GM12878 (cell line): ENCODE measurements at regions not wholly inside any gene's neighbourhood (a gene's known extent, or its start where the extent isn't known, plus 50 kb on each side); places are given as distances from the start of the nearest gene placed in this dataset.

Source experiments
- ATAC-seq: fragments of 200-7000 bp; cut with Tn5 transposase; 3 replicates; pipeline ENCODE4 v1.9.1; 2020; ENCODE audit warnings: mild to moderate bottlenecking, moderate library complexity
- BruUV-seq: library from RNA; stranded (reverse); fragments of 400-500 nt; replicated peaks from 2 replicates; lab custom pipeline; 2021; lab: Mats Ljungman, UMichigan
- CTCF ChIA-PET: fragments of 300-600 bp; sonication (Branson Sonifier 250); formaldehyde crosslinking; extraction: SDS; loops from one replicate; lab custom pipeline; 2021; ENCODE audit warnings: inconsistent platforms; lab: Yijun Ruan, JAX
- POLR2A ChIA-PET: fragments of 350-600 bp; formaldehyde crosslinking; extraction: SDS; loops from one replicate; lab custom pipeline; 2021; ENCODE audit warnings: inconsistent platforms; lab: Charles Lee
- RAD21 ChIA-PET: fragments of 300-600 bp; sonication (Branson Sonifier 250); formaldehyde crosslinking; loops from one replicate; lab custom pipeline; 2023; ENCODE audit warnings: antibody characterized with exemption; ENCODE audit not compliant: unreplicated experiment; lab: Charles Lee
- SMC1A ChIA-PET: fragments of 300-600 bp; sonication (Branson Sonifier 250); formaldehyde crosslinking; loops from one replicate; lab custom pipeline; 2023; ENCODE audit not compliant: unreplicated experiment, uncharacterized antibody; lab: Charles Lee
- DNase-seq: peaks from one replicate; pipeline ENCODE4 v3.0.0-alpha.2; 2011; ENCODE audit warnings: low read depth, low spot score
- FAIRE-seq: peaks from 3 replicates; lab custom pipeline; 2011; peaks lifted over from hg19 to GRCh38; lab: Jason Lieb, UNC
- H2AFZ ChIP-seq: 2 replicates; pipeline ENCODE4 v1.6.0; 2011; ENCODE audit warnings: low read depth, low read length, control low read depth; ENCODE audit not compliant: control insufficient read depth
- H3K27ac ChIP-seq: 2 replicates; pipeline ENCODE4 v1.5.1; 2011; ENCODE audit warnings: control low read depth; ENCODE audit not compliant: control insufficient read depth, insufficient read depth
- H3K27me3 ChIP-seq, 2 experiments: replicated peaks in 1 of 2; 2 replicates each; pipeline versions ENCODE4 v1.6.0 to v1.6.1; 2011; ENCODE audit warnings: low read length in 1 of 2; ENCODE audit not compliant: control insufficient read depth in 2 of 2, insufficient read depth in 2 of 2
- H3K36me3 ChIP-seq, 2 experiments: 2 replicates each; pipeline ENCODE4 v1.5.1; 2011; ENCODE audit warnings: low read length in 1 of 2; ENCODE audit not compliant: control insufficient read depth in 2 of 2, insufficient read depth in 2 of 2
- H3K4me1 ChIP-seq: 2 replicates; pipeline ENCODE4 v1.6.1; 2011; ENCODE audit warnings: mild to moderate bottlenecking, low read length, moderate library complexity, mixed read lengths; ENCODE audit not compliant: control insufficient read depth, insufficient read depth
- H3K4me2 ChIP-seq: 2 replicates; pipeline ENCODE4 v1.6.0; 2011; ENCODE audit warnings: control low read depth; ENCODE audit not compliant: control insufficient read depth, insufficient read depth
- H3K4me3 ChIP-seq: fragments of 200-600 bp; sonication (generic); 2 replicates; pipeline ENCODE4 v1.5.1; 2016
- H3K79me2 ChIP-seq: 2 replicates; pipeline ENCODE4 v1.6.0; 2011; ENCODE audit warnings: low read length; ENCODE audit not compliant: control insufficient read depth, insufficient read depth
- H3K9ac ChIP-seq: 2 replicates; pipeline ENCODE4 v1.8.0; 2011; ENCODE audit warnings: low read length, control low read depth, mixed read lengths; ENCODE audit not compliant: control insufficient read depth, insufficient read depth
- H3K9me3 ChIP-seq: replicated peaks from 3 replicates; pipeline ENCODE4 v1.5.1; 2011; ENCODE audit warnings: mild to moderate bottlenecking, low read length; ENCODE audit not compliant: control insufficient read depth, insufficient read depth
- H4K20me1 ChIP-seq: 2 replicates; pipeline ENCODE4 v1.6.0; 2011; ENCODE audit not compliant: control insufficient read depth, insufficient read depth
- CEBPB ChIP-seq, 2 experiments: fragments of 150-350 bp in 1 of 2; IDR thresholded peaks; 2 replicates each; pipeline ENCODE4 v1.6.1; 2012 to 2014; ENCODE audit warnings: low read depth in 2 of 2, low read length in 2 of 2, borderline replicate concordance in 1 of 2, inconsistent platforms in 1 of 2
- CHD1 ChIP-seq: IDR thresholded peaks from 2 replicates; pipeline ENCODE4 v1.6.1; 2012; ENCODE audit warnings: low read depth, low read length, improper control_type of control experiment
- GATAD2B ChIP-seq: fragments of 450-650 bp; conservative IDR thresholded peaks from 2 replicates; pipeline ENCODE4 v1.6.1; 2017; ENCODE audit warnings: low read depth, mild to moderate bottlenecking, moderate library complexity
- HDAC2 ChIP-seq: fragments of 200-600 bp; sonication (generic); IDR thresholded peaks from 2 replicates; pipeline ENCODE4 v1.6.1; 2017
- NR2F1 ChIP-seq: fragments of 450-650 bp; conservative IDR thresholded peaks from 2 replicates; pipeline ENCODE4 v1.6.1; 2017; ENCODE audit warnings: mild to moderate bottlenecking
- PAX8 ChIP-seq: fragments of 450-650 bp; IDR thresholded peaks from 2 replicates; pipeline ENCODE4 v1.6.1; 2017; ENCODE audit warnings: mild to moderate bottlenecking, moderate library complexity
- PBX3 ChIP-seq: IDR thresholded peaks from 2 replicates; pipeline ENCODE4 v1.6.1; 2011; ENCODE audit warnings: mild to moderate bottlenecking, low read depth, low read length, moderate library complexity; ENCODE audit not compliant: insufficient replicate concordance
- RELB ChIP-seq: fragments of 450-650 bp; IDR thresholded peaks from 2 replicates; pipeline ENCODE4 v1.6.1; 2017; ENCODE audit warnings: low read depth, mild to moderate bottlenecking, moderate library complexity
- REST ChIP-seq: IDR thresholded peaks from 2 replicates; pipeline ENCODE4 v1.6.1; 2012; ENCODE audit warnings: mild to moderate bottlenecking, low read depth, low read length
- STAT3 ChIP-seq: IDR thresholded peaks from 2 replicates; pipeline ENCODE4 v1.6.1; 2011; ENCODE audit warnings: low read depth, low read length, improper control_type of control experiment
- ZNF24 ChIP-seq: fragments of 450-650 bp; IDR thresholded peaks from 2 replicates; pipeline ENCODE4 v1.6.1; 2017; ENCODE audit warnings: antibody characterized with exemption, mild to moderate bottlenecking
- ZNF687 ChIP-seq: fragments of 450-650 bp; IDR thresholded peaks from 2 replicates; pipeline ENCODE4 v1.6.1; 2017; ENCODE audit warnings: mild to moderate bottlenecking, moderate library complexity
- WGBS: methylation state at CpG from one replicate; pipeline ENCODE4 v1.1.6; 2016; ENCODE audit warnings: low lambda C conversion rate; ENCODE audit not compliant: insufficient replicate concordance, insufficient coverage; ENCODE audit errors: missing lambda C conversion rate; 5-methylcytosine and 5-hydroxymethylcytosine counted together
- in situ Hi-C: fragments of 300-500 bp; cut with MboI; formaldehyde crosslinking; loops from 9 replicates; pipeline ENCODE4 v1.14.3; 2018; ENCODE audit warnings: mixed read lengths
- intact Hi-C: fragments of 100-400 bp; cut with micrococcal nuclease; formaldehyde crosslinking; loops from one replicate; pipeline ENCODE4 v1.14.2; 2022; ENCODE audit not compliant: unreplicated experiment

GRCh38 chr12:30853561-30854133 is 72.9 kb upstream of the TSPAN11 start:
- intact Hi-C loops = no loop called here
- TF ChIP-seq NR2F1 (no peak), STAT3 (no peak), HDAC2 (no peak), GATAD2B (no peak), ZNF687 (no peak), PAX8 (no peak), PBX3 (no peak), REST (no peak), ZNF24 (no peak), CEBPB (IDR thresholded peaks at IDR 0.05; ENCODE audit: borderline replicate concordance in 1 of 2, low read depth in 2 of 2, low read length in 2 of 2) (no peak), RELB (no peak), CHD1 (no peak)

More at GRCh38 chr12:30853561-30854133, 72.9 kb upstream of the TSPAN11 start:
- no peak overlapping the region for H3K27ac ChIP-seq
- DNase-seq = no peak
- RAD21 ChIA-PET = no interaction called here
- ATAC-seq = no peak
- H2AFZ ChIP-seq = no peak overlapping the region
- H3K4me3 ChIP-seq = no peak overlapping the region
- SMC1A ChIA-PET = no interaction called here
- H3K9ac ChIP-seq = no peak overlapping the region
- POLR2A ChIA-PET = no interaction called here
- in situ Hi-C loops = loop anchor here (10.0 kb wide), 1 partner anchor 791 kb away; no protein-coding TSS in a partner anchor
- WGBS = 56% methylated on average over 20 of the region's 20 CpGs
- BruUV-seq = no TSS peak
- no peak for FAIRE-seq
- H3K4me1 ChIP-seq = peaks cover 3% of the 10 kb centered on the region
- no peaks in the 10 kb centered on the region for H3K36me3 ChIP-seq
- no peak overlapping the region for H3K4me2 ChIP-seq
- CTCF ChIA-PET = no interaction called here
- no peaks in the 10 kb centered on the region for H3K79me2 ChIP-seq
- no peaks in the 10 kb centered on the region for H3K27me3 ChIP-seq
- H4K20me1 ChIP-seq = no peaks in the 10 kb centered on the region
- H3K9me3 ChIP-seq = no peaks in the 10 kb centered on the region
